RWPE1 (cell line): ENCODE measurements at regions not wholly inside any gene's neighbourhood (a gene's known extent, or its start where the extent isn't known, plus 50 kb on each side); places are given as distances from the start of the nearest gene placed in this dataset.

Source experiments
- CTCF ChIA-PET: fragments of 350-600 bp; sonication (Branson Sonifier 250); formaldehyde crosslinking; extraction: SDS; loops from one replicate; lab custom pipeline; 2021; lab: Yijun Ruan, JAX
- POLR2A ChIA-PET: fragments of 400-600 bp; formaldehyde crosslinking; extraction: SDS; loops from one replicate; lab custom pipeline; 2020; ENCODE audit warnings: antibody characterized with exemption; ENCODE audit not compliant: low non-redundant PET; lab: Yijun Ruan, JAX
- DNase-seq: peaks from one replicate; pipeline ENCODE4 v3.0.0; 2012; ENCODE audit warnings: low spot score
- H3K27ac ChIP-seq: fragments of 450-650 bp; 2 replicates; pipeline ENCODE4 v1.5.1; 2017
- CTCF ChIP-seq: fragments of 450-650 bp; conservative IDR thresholded peaks from 2 replicates; pipeline ENCODE4 v1.5.1; 2017; ENCODE audit warnings: low read depth, mild to moderate bottlenecking

GRCh38 chr2:10520154-10520553 lies 72.0 kb upstream of the ODC1 start:
- TF ChIP-seq CTCF, result no peak
- H3K27ac ChIP-seq, result no peak overlapping the region
- CTCF ChIA-PET, result interaction anchor here (0.7 kb wide), 1 partner anchor 71 kb away, joined by 4 read pairs; no protein-coding TSS in a partner anchor
- POLR2A ChIA-PET, result no interaction called here
- no peak for DNase-seq

DNA sequence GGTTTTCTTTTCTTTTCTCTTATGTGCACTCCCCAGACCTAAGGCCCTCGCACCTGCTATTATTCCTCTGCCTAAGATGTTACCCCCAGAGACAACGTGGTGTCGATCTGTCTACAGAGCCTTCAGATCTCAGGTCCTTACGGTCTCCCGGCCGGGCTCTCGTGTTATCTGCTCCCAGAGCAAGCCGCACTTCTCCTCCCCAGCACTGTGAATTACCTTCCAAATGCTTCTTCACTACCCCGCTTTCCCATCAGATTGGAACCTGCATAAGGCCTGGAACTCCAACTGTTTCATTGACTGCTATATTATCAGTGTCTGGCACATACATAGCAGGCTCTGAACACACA lies 71.2 kb upstream of the ODC1 start:
- DNase-seq, result no peak
- no peak for TF ChIP-seq CTCF
- CTCF ChIA-PET, result no interaction called here
- POLR2A ChIA-PET, result no interaction called here
- no peak overlapping the region; the same call in 1 of the 2 replicates for H3K27ac ChIP-seq

DNA sequence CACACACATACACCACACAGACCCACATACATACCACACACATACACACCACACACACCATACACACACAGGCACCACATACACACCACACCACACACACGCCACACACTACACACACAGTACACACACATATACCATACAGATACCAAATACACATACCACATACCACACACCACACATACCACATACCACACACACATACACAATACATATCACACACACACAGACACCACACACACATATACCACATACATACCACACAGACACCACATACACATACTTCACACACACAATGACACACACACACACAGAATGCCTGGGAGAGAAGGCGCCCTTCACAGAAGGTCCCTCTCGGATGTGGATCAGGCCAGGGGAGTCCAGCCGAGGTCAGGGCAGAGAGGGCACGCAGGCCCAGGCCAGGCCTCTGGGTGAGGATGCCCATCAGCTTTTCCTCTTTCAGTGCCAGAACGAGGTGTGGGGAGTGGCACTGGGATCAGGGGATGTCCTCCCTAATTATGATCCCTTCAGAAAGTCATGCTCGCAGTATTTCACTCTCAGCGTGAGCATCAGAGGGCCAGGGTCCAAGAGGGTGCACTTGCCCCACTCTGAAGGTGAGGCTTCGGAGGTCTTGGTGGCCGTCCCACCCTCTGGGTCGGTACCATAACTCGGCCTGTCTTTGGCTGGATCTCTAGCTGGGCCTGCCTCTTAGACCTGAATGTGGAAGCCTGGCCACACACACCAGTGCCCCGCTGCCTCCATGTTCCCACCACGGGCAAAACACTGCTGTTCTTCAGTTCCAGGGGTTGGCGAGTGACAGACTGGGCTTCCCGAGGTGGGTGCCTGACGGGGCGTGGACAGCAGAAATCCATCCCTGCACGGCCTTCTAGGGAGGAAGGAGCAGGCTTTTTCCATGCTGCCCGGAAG lies 70.6 kb upstream of the ODC1 start:
- TF ChIP-seq CTCF, result no peak
- CTCF ChIA-PET, result no interaction called here
- POLR2A ChIA-PET, result no interaction called here
- no peak overlapping the region; the same call in 1 of the 2 replicates for H3K27ac ChIP-seq
- no peak for DNase-seq

- POLR2A ChIA-PET, result no interaction called here
- DNase-seq, result no peak
- H3K27ac ChIP-seq, result no peak overlapping the region
- CTCF ChIA-PET, result interaction anchor here (0.8 kb wide), 1 partner anchor 135 kb away, joined by 3 read pairs; no protein-coding TSS in a partner anchor
- no peak for TF ChIP-seq CTCF
Measured at GRCh38 chr2:10517351-10518043, 69.4 kb upstream of the ODC1 start.

DNA sequence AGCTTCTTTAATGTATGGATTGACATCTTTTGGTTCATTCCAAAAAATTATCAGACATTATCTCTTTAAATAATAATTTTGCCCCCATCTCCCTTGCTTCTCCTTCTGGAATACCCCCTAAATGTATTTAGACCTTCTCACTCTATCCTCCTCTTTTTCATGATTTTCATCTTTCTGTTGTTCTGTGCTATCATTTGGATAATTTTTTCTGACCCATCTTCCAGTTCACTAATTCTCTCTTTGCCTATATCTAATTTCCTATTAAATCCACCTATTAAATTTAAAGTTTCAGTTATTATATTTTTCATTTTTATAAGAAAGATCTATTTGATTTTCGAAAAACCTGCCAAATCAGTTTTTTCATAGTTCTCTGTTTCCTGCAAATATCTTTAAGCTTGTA lies 67.8 kb upstream of the ODC1 start:
- no peak for DNase-seq
- CTCF ChIA-PET, result interaction anchor here (0.6 to 0.8 kb wide), 2 partner anchors 20 to 139 kb away, joined by 3 read pairs; no protein-coding TSS in a partner anchor
- POLR2A ChIA-PET, result no interaction called here
- no peak for TF ChIP-seq CTCF
- H3K27ac ChIP-seq, result no peak overlapping the region

GRCh38 chr2:10514743-10515142 lies 66.6 kb upstream of the ODC1 start:
- ChIA-PET CTCF (interaction anchor here (0.6 kb wide), 2 partner anchors 49 to 765 kb away, joined by 3 read pairs; no protein-coding TSS in a partner anchor), POLR2A (interaction anchor here (0.6 kb wide), 1 partner anchor 8 kb away, joined by 4 read pairs; no protein-coding TSS in a partner anchor)
- peak; percentile 95 for DNase-seq
- no peak for TF ChIP-seq CTCF
- H3K27ac ChIP-seq, result peak overlapping the region; percentile 85
